Adipocyte (in vitro differentiated cells): ENCODE measurements at regions not wholly inside any gene's neighbourhood (a gene's known extent, or its start where the extent isn't known, plus 50 kb on each side); places are given as distances from the start of the nearest gene placed in this dataset.
"Not testable (repeated sequence)": the region's sequence is repeated elsewhere in the genome, so short reads cannot be mapped to it uniquely, and the experiment has no call there.

ENCODE experiments used
- DNase-seq: peaks from one replicate; pipeline ENCODE4 v3.0.0-alpha.2; 2015; ENCODE audit warnings: low read depth
- H3K27me3 ChIP-seq: replicated peaks from 2 replicates; pipeline ENCODE4 v1.7.0; 2013; ENCODE audit warnings: mild to moderate bottlenecking, low read length, moderate library complexity; ENCODE audit not compliant: control insufficient read depth, insufficient read depth
- H3K36me3 ChIP-seq: 2 replicates; pipeline ENCODE4 v1.7.0; 2013; ENCODE audit warnings: low read length, mild to moderate bottlenecking, moderate library complexity; ENCODE audit not compliant: control insufficient read depth, insufficient read depth, severe bottlenecking
- H3K4me1 ChIP-seq: 2 replicates; pipeline ENCODE4 v1.7.0; 2013; ENCODE audit warnings: mild to moderate bottlenecking, low read length, moderate library complexity; ENCODE audit not compliant: control insufficient read depth, insufficient read depth
- H3K4me3 ChIP-seq: 2 replicates; pipeline ENCODE4 v1.7.0; 2013; ENCODE audit warnings: mild to moderate bottlenecking, low read length, moderate library complexity
- H3K9ac ChIP-seq: 2 replicates; pipeline ENCODE4 v1.7.0; 2013; ENCODE audit warnings: mild to moderate bottlenecking, low read length, moderate library complexity
- H3K9me3 ChIP-seq: 2 replicates; pipeline ENCODE4 v1.7.0; 2013; ENCODE audit warnings: mild to moderate bottlenecking, low read length, moderate library complexity; ENCODE audit not compliant: control insufficient read depth

GRCh38 chr1:223025190-223025734, 117.8 kb downstream of the TLR5 start:
- not testable (repeated sequence) for DNase-seq, H3K9ac ChIP-seq, H3K27me3 ChIP-seq, H3K4me1 ChIP-seq, H3K36me3 ChIP-seq, H3K4me3 ChIP-seq, H3K9me3 ChIP-seq

GRCh38 chr1:223026639-223027038, 116.4 kb downstream of the TLR5 start:
- H3K9ac ChIP-seq, H3K9me3 ChIP-seq, H3K4me1 ChIP-seq, H3K36me3 ChIP-seq, H3K4me3 ChIP-seq, H3K27me3 ChIP-seq, DNase-seq: not testable (repeated sequence)

- peaks cover 9% of the 10 kb centered on the region for H3K4me1 ChIP-seq
- no peaks in the 10 kb centered on the region for H3K27me3 ChIP-seq
- no peaks in the 10 kb centered on the region for H3K9me3 ChIP-seq
- H3K9ac ChIP-seq = no peak overlapping the region
- H3K36me3 ChIP-seq = no peaks in the 10 kb centered on the region
- H3K4me3 ChIP-seq = no peak overlapping the region
- no peak for DNase-seq
Observed at GRCh38 chr1:223029985-223030769, 112.9 kb downstream of the TLR5 start.

GRCh38 chr1:223030871-223031400, 112.1 kb downstream of the TLR5 start:
- Histone ChIP-seq H3K4me1 (peaks cover 9% of the 10 kb centered on the region), H3K4me3 (no peak overlapping the region), H3K9me3 (no peaks in the 10 kb centered on the region), H3K27me3 (peaks cover 3% of the 10 kb centered on the region), H3K9ac (no peak overlapping the region), H3K36me3 (no peaks in the 10 kb centered on the region)
- DNase-seq = no peak

- Histone ChIP-seq H3K4me1 (peaks cover 9% of the 10 kb centered on the region), H3K4me3 (no peak overlapping the region), H3K9me3 (no peaks in the 10 kb centered on the region), H3K27me3 (peaks cover 12% of the 10 kb centered on the region), H3K9ac (no peak overlapping the region), H3K36me3 (no peaks in the 10 kb centered on the region)
- no peak for DNase-seq
Observed at GRCh38 chr1:223031733-223032601, 111.1 kb downstream of the TLR5 start.

GRCh38 chr1:223033658-223034057, 109.4 kb downstream of the TLR5 start:
- peaks cover 9% of the 10 kb centered on the region for H3K4me1 ChIP-seq
- H3K4me3 ChIP-seq = no peak overlapping the region
- no peak overlapping the region for H3K9ac ChIP-seq
- peaks cover 29% of the 10 kb centered on the region for H3K27me3 ChIP-seq
- no peaks in the 10 kb centered on the region for H3K36me3 ChIP-seq
- no peaks in the 10 kb centered on the region for H3K9me3 ChIP-seq
- DNase-seq = no peak

- H3K36me3 ChIP-seq = no peaks in the 10 kb centered on the region
- DNase-seq = no peak
Observed at GRCh38 chr1:223034270-223034798, 108.7 kb downstream of the TLR5 start.

GRCh38 chr1:223035724-223036478, 107.1 kb downstream of the TLR5 start:
- Histone ChIP-seq H3K9me3 (no peaks in the 10 kb centered on the region), H3K27me3 (peaks cover 48% of the 10 kb centered on the region), H3K4me1 (peaks cover 9% of the 10 kb centered on the region), H3K9ac (no peak overlapping the region), H3K4me3 (no peak overlapping the region), H3K36me3 (no peaks in the 10 kb centered on the region)
- DNase-seq = no peak

More at GRCh38 chr1:223034270-223034798, 108.7 kb downstream of the TLR5 start:
- Histone ChIP-seq H3K4me3 (no peak overlapping the region), H3K4me1 (peaks cover 9% of the 10 kb centered on the region), H3K9me3 (no peaks in the 10 kb centered on the region), H3K27me3 (peaks cover 36% of the 10 kb centered on the region), H3K9ac (no peak overlapping the region)

- Histone ChIP-seq H3K4me1 (peaks cover 7% of the 10 kb centered on the region), H3K36me3 (no peaks in the 10 kb centered on the region)
- no peak for DNase-seq
Observed at GRCh38 chr1:223036479-223036845, 106.6 kb downstream of the TLR5 start.

GRCh38 chr1:223037845-223038244, 105.2 kb downstream of the TLR5 start:
- Histone ChIP-seq H3K9me3 (no peaks in the 10 kb centered on the region), H3K4me3 (no peak overlapping the region), H3K4me1 (no peaks in the 10 kb centered on the region), H3K36me3 (no peaks in the 10 kb centered on the region), H3K27me3 (peaks cover 49% of the 10 kb centered on the region), H3K9ac (no peak overlapping the region)
- DNase-seq = no peak

More at GRCh38 chr1:223036479-223036845, 106.6 kb downstream of the TLR5 start:
- Histone ChIP-seq H3K9ac (no peak overlapping the region), H3K27me3 (peaks cover 49% of the 10 kb centered on the region), H3K4me3 (no peak overlapping the region), H3K9me3 (no peaks in the 10 kb centered on the region)
